Right kidney (tissue), 1 donor: ENCODE measurements at regions not wholly inside any gene's neighbourhood (a gene's known extent, or its start where the extent isn't known, plus 50 kb on each side); places are given as distances from the start of the nearest gene placed in this dataset.
"Not testable (repeated sequence)": the region's sequence is repeated elsewhere in the genome, so short reads cannot be mapped to it uniquely, and the experiment has no call there.

ENCODE experiments used
- DNase-seq: peaks from one replicate; pipeline ENCODE4 v3.0.0-alpha.2; 2016

DNA sequence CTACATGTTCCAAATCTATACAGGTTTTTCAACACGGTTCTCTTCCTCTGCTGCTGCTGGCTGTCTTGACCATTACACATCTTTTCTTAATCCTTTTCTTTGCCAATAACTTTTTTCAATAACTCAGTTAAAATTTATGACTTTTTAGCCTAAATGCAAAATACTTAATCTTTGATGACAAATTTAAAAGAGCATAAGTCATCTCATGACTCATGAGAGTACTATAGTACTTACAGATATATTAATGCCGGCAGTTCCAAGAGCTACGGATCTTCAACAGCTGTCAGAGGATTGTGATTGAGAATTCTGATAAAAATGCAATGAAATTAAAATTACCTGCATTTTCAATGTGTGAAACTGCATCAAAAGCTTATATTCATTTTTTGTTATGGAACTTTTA, 105.5 kb downstream of the KPNA2 start:
- DNase-seq, result no peak

GRCh38 chr17:68142595-68142994, 105.2 kb upstream of the AMZ2 start:
- no peak for DNase-seq

DNA sequence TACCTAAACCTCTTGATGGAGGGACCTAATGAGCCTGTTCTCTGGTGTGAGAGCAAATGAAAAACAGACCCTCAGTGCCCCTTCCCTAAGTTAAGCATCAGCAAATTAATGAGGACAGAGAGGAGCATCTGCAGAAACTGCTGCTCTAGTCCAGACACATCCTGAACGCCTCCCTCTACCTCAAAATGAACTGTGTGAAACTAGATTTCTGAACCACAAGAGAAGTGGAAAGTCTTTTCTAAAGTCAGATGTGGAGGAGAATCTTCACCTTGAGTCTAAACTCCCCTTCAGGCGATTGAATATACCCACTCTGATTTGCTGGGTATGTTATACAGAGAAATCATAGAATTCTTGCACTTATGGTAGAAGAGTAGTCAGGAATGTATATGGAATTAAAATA, 104.4 kb upstream of the AMZ2 start:
- no peak for DNase-seq

DNA sequence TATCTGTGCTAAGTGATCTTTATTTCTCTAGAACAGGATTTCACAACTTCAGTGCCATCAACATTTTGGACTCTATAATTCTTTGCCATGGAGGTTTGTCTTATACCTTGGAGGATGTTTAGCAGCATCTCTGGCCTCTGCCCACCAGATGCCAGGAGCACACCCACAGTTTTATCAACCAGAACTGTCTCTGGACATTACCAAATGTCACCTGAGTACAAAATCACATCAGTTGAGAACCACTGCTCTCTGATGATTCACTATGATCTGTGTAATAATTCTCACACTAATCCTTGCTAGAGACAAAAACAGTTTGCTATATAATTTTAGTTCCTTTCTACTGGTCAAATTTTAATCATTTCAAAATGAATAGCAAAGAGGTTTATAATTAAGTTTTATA, 102.8 kb upstream of the AMZ2 start:
- no peak for DNase-seq

- DNase-seq, result no peak
Observed at GRCh38 chr17:68148936-68149335, 98.9 kb upstream of the AMZ2 start.

- no peak for DNase-seq
Observed at GRCh38 chr17:68152161-68152571, 95.7 kb upstream of the AMZ2 start.

GRCh38 chr17:68155692-68156091, 92.2 kb upstream of the AMZ2 start:
- no peak for DNase-seq

GRCh38 chr17:68161644-68162428, 86.0 kb upstream of the AMZ2 start:
- DNase-seq, result no peak

- DNase-seq, result not testable (repeated sequence)
Observed at GRCh38 chr17:68168273-68169164, 79.3 kb upstream of the AMZ2 start.

GRCh38 chr17:68169165-68169821, 78.5 kb upstream of the AMZ2 start:
- DNase-seq, result not testable (repeated sequence)

GRCh38 chr17:68169840-68170239, 78.0 kb upstream of the AMZ2 start:
- DNase-seq, result no peak

DNA sequence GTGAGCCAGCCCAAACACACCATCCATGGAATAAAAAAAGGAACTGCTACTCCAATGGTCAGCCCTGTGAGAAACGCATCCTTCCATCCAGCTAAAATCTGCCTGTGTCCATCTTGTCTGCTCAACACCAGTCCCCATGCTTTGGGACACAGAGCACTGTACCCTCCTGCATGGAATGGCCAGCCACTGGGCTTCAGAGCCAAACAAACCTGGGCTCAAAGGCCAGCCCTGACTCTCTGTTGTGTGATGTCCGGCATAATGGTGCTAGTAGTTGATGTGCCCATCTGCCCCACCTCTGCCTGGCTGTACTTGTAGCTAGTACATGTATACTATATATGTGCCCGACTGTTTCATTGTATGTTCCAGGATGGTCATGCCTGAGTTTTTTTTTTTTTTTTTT, 77.6 kb upstream of the AMZ2 start:
- DNase-seq, result no peak

- peak; percentile 60 for DNase-seq
Observed at GRCh38 chr17:68172461-68172954, 75.3 kb upstream of the AMZ2 start.

- DNase-seq, result no peak
Observed at GRCh38 chr17:68175416-68175815, 72.4 kb upstream of the AMZ2 start.

DNA sequence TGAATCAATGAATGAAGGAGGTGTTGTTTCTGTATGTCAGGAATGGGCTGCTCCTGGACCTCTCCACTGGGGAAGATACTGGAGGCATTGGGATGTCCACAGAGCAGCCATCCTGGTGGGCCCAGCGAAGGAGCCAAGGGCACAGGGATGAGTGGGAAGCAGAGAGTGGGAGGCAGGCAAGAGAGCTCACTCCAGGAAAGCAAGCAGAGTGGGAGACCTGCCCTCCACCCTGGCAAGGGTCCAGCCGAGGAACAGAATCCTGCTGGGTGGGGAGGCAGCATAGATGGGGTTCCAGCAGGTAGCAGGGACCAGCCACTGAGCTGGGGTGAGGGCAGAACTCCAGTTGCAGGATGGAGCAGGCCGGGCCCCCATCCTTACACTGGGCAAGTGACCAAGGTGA, 71.9 kb upstream of the AMZ2 start:
- no peak for DNase-seq

GRCh38 chr17:68176718-68177117, 71.1 kb upstream of the AMZ2 start:
- DNase-seq, result no peak

DNA sequence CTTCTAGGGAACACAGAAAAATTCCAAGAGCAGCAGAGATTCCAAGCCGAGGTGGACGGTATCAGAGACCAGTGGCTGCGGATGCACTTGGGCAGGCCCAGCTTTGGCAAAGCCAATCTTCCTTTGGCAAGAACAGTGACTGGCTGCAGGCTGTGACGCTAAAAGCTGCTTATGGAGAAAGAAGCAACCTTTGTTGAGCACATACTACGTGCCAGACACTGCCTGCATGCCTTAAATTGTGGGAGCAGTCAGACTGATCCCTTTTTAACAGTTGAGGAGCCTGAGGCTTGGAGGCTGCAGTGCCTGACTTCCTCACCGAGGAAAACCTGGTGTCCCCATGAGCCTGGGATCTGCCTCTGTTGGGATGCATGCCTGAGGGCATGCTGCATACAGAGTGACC, 69.0 kb upstream of the AMZ2 start:
- no peak for DNase-seq

DNA sequence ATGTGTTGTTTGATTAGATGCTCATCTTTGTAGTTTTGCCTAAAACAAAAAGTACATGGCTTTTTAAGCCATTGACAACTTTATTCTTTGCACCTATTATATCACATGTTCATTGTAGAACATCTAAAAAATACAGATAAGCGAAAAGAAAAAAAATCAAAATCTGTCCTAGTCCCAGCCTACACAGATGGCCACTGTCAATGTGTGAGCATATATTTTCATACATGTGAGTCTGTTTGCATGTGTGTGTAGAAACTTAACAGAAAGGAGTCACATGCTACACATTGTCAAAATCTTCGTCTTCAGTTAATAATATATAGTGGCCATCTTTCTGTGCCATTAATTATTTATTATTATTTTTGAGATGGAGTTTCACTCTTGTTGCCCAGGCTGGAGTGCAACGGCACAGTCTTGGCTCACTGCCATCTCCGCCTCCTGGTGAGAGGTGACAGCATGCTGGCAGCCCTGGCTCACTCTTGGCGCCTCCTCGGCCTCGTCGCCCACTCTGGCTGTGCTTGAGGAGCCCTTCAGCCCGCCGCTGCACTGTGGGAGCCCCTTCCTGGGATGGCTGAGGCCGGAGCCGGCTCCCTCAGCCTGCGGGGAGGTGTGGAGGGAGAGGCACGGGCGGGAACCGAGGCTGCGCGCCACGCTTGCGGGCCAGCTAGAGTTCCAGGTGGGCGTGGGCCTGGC, 68.5 kb upstream of the AMZ2 start:
- DNase-seq, result no peak

DNA sequence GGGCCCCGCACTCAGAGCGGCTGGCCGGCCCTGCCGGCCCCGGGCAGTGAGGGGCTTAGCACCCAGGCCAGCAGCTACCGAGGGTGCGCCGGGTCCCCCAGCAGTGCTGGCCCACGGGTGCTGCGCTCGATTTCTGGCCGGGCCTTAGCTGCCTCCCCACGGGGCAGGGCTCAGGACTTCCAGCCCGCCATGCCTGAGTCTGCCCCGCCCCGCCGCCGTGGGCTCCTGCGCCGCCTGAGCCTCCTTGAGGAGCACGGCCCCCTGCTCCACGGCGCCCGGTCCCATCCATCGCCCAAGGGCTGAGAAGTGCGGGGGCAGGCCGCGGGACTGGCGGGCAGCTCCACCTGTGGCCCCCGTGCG, 67.9 kb upstream of the AMZ2 start:
- DNase-seq, result no peak

DNA sequence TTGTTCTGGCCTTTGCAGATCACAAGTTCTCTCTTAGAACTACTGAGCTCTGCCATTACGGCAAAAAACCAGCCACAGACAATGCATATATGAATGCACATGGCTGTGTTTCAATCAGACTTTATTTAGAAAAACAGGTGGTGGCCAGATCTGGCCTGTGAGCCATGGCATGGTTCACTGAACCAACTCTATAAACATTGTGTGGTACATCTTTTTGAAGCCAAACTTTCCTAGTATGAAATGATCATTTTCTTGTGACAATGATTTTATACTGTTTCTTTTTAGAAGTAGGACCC, 65.9 kb upstream of the AMZ2 start:
- no peak for DNase-seq

- DNase-seq, result no peak
Observed at GRCh38 chr17:68182940-68183551, 64.8 kb upstream of the AMZ2 start.

GRCh38 chr17:68184141-68184571, 63.7 kb upstream of the AMZ2 start:
- no peak for DNase-seq
